Immature natural killer cell (primary cell): ENCODE measurements at regions not wholly inside any gene's neighbourhood (a gene's known extent, or its start where the extent isn't known, plus 50 kb on each side); places are given as distances from the start of the nearest gene placed in this dataset.
"Not testable (repeated sequence)": the region's sequence is repeated elsewhere in the genome, so short reads cannot be mapped to it uniquely, and the experiment has no call there.

Source experiments
- DNase-seq, 3 donors: peaks; one replicate each; pipeline ENCODE4 v3.0.0; 2022; ENCODE audit warnings: mixed read lengths in 1 of 3
- H3K27ac Mint-ChIP-seq, 6 donors: one replicate each; pipeline ENCODE4 v1.8.0; 2020; ENCODE audit warnings: mixed read lengths in 6 of 6, mild to moderate bottlenecking in 5 of 6, inconsistent platforms in 4 of 6, moderate library complexity in 3 of 6
- H3K27me3 Mint-ChIP-seq, 3 donors: one replicate each; pipeline ENCODE4 v1.8.0; 2020 to 2021; ENCODE audit warnings: low read depth in 3 of 3, mild to moderate bottlenecking in 3 of 3, mixed read lengths in 3 of 3, moderate library complexity in 3 of 3, inconsistent platforms in 1 of 3
- H3K36me3 Mint-ChIP-seq, 3 donors: one replicate each; pipeline ENCODE4 v1.8.0; 2020; ENCODE audit warnings: mixed read lengths in 3 of 3, inconsistent platforms in 2 of 3, mild to moderate bottlenecking in 2 of 3
- H3K4me1 Mint-ChIP-seq, 2 donors: one replicate each; pipeline ENCODE4 v1.8.0; 2020; ENCODE audit warnings: inconsistent platforms in 2 of 2, mild to moderate bottlenecking in 2 of 2, mixed read lengths in 2 of 2, moderate library complexity in 1 of 2
- H3K4me3 Mint-ChIP-seq, 5 donors: one replicate each; pipeline ENCODE4 v1.8.0; 2020; ENCODE audit warnings: mild to moderate bottlenecking in 5 of 5, mixed read lengths in 5 of 5, inconsistent platforms in 3 of 5, moderate library complexity in 3 of 5
- H3K9me3 Mint-ChIP-seq, 6 donors: one replicate each; pipeline ENCODE4 v1.8.0; 2020; ENCODE audit warnings: mild to moderate bottlenecking in 6 of 6, mixed read lengths in 6 of 6, inconsistent platforms in 4 of 6, moderate library complexity in 3 of 6

GRCh38 chr7:131849472-131849871 lies 293.0 kb upstream of the PODXL start:
- DNase-seq = no peak
- Mint-ChIP-seq H3K9me3 (no peaks in the 10 kb centered on the region), H3K27ac (no peak overlapping the region), H3K4me1 (no peaks in the 10 kb centered on the region), H3K4me3 (no peak overlapping the region), H3K36me3 (no peaks in the 10 kb centered on the region), H3K27me3 (peaks cover 4 to 9% (median 6%) of the 10 kb centered on the region in 3 donors)

- Mint-ChIP-seq H3K36me3 (no peaks in the 10 kb centered on the region), H3K27ac (no peak overlapping the region)
Measured at GRCh38 chr7:131848033-131848432, 291.6 kb upstream of the PODXL start.

GRCh38 chr7:131845573-131846314 lies 289.3 kb upstream of the PODXL start:
- no peaks in the 10 kb centered on the region for H3K9me3 Mint-ChIP-seq
- no peaks in the 10 kb centered on the region for H3K4me1 Mint-ChIP-seq
- no peak overlapping the region for H3K27ac Mint-ChIP-seq
- DNase-seq = no peak
- no peak overlapping the region for H3K4me3 Mint-ChIP-seq
- H3K27me3 Mint-ChIP-seq = peaks cover 7 to 12% (median 11%) of the 10 kb centered on the region in 3 donors
- H3K36me3 Mint-ChIP-seq = no peaks in the 10 kb centered on the region

More at GRCh38 chr7:131848033-131848432, 291.6 kb upstream of the PODXL start:
- Mint-ChIP-seq H3K9me3 (no peaks in the 10 kb centered on the region), H3K27me3 (peaks cover 7 to 13% (median 8%) of the 10 kb centered on the region in 3 donors), H3K4me3 (no peak overlapping the region), H3K4me1 (no peaks in the 10 kb centered on the region)
- DNase-seq = no peak

GRCh38 chr7:131844369-131844768 lies 287.9 kb upstream of the PODXL start:
- no peaks in the 10 kb centered on the region for H3K36me3 Mint-ChIP-seq
- H3K4me3 Mint-ChIP-seq = no peak overlapping the region
- no peak for DNase-seq
- H3K4me1 Mint-ChIP-seq = no peaks in the 10 kb centered on the region
- H3K27me3 Mint-ChIP-seq = peaks cover 7 to 11% (median 10%) of the 10 kb centered on the region in 3 donors
- H3K9me3 Mint-ChIP-seq = no peaks in the 10 kb centered on the region
- no peak overlapping the region for H3K27ac Mint-ChIP-seq

GRCh38 chr7:131843898-131844331 lies 287.5 kb upstream of the PODXL start:
- DNase-seq = no peak
- Mint-ChIP-seq H3K27me3 (peaks cover 7 to 11% (median 10%) of the 10 kb centered on the region in 3 donors), H3K36me3 (no peaks in the 10 kb centered on the region), H3K9me3 (no peaks in the 10 kb centered on the region), H3K4me1 (no peaks in the 10 kb centered on the region), H3K4me3 (no peak overlapping the region), H3K27ac (no peak overlapping the region)

- H3K4me3 Mint-ChIP-seq = no peak overlapping the region
- DNase-seq = no peak
- H3K27me3 Mint-ChIP-seq = peaks cover 5 to 8% (median 8%) of the 10 kb centered on the region in 3 donors
- H3K9me3 Mint-ChIP-seq = no peaks in the 10 kb centered on the region
- H3K36me3 Mint-ChIP-seq = no peaks in the 10 kb centered on the region
- H3K27ac Mint-ChIP-seq = no peak overlapping the region
- no peaks in the 10 kb centered on the region for H3K4me1 Mint-ChIP-seq
Measured at GRCh38 chr7:131839967-131840690, 283.7 kb upstream of the PODXL start.

- no peaks in the 10 kb centered on the region for H3K9me3 Mint-ChIP-seq
- H3K4me1 Mint-ChIP-seq = no peaks in the 10 kb centered on the region
- no peak overlapping the region for H3K4me3 Mint-ChIP-seq
- DNase-seq = no peak
- no peak overlapping the region for H3K27ac Mint-ChIP-seq
- H3K36me3 Mint-ChIP-seq = no peaks in the 10 kb centered on the region
- peaks cover 2 to 4% (median 3%) of the 10 kb centered on the region in 3 donors for H3K27me3 Mint-ChIP-seq
Measured at GRCh38 chr7:131836733-131837132, 280.3 kb upstream of the PODXL start.

GRCh38 chr7:131835141-131835540 lies 278.7 kb upstream of the PODXL start:
- DNase-seq = no peak
- Mint-ChIP-seq H3K36me3 (no peaks in the 10 kb centered on the region), H3K9me3 (no peaks in the 10 kb centered on the region), H3K27ac (no peak overlapping the region), H3K4me1 (no peaks in the 10 kb centered on the region), H3K4me3 (no peak overlapping the region), H3K27me3 (peaks cover 0 to 4% (median 2%) of the 10 kb centered on the region in 3 donors)

- no peak for DNase-seq
- H3K9me3 Mint-ChIP-seq = peaks cover 0 to 2% (median 0%) of the 10 kb centered on the region in 6 donors
- no peak overlapping the region for H3K4me3 Mint-ChIP-seq
- H3K4me1 Mint-ChIP-seq = no peaks in the 10 kb centered on the region
- no peak overlapping the region for H3K27ac Mint-ChIP-seq
- H3K27me3 Mint-ChIP-seq = peaks cover 2 to 3% (median 2%) of the 10 kb centered on the region in 3 donors
- H3K36me3 Mint-ChIP-seq = no peaks in the 10 kb centered on the region
Measured at GRCh38 chr7:131830681-131831080, 274.3 kb upstream of the PODXL start.

- H3K9me3 Mint-ChIP-seq = peaks cover 0 to 2% (median 0%) of the 10 kb centered on the region in 6 donors
- no peak overlapping the region for H3K4me3 Mint-ChIP-seq
- peaks cover 2 to 3% (median 2%) of the 10 kb centered on the region in 3 donors for H3K27me3 Mint-ChIP-seq
- no peaks in the 10 kb centered on the region for H3K36me3 Mint-ChIP-seq
- no peak for DNase-seq
- no peaks in the 10 kb centered on the region for H3K4me1 Mint-ChIP-seq
- H3K27ac Mint-ChIP-seq = no peak overlapping the region
Measured at GRCh38 chr7:131829947-131830558, 273.6 kb upstream of the PODXL start.

GRCh38 chr7:131827421-131827820 lies 271.0 kb upstream of the PODXL start:
- H3K4me3 Mint-ChIP-seq = no peak overlapping the region
- H3K27me3 Mint-ChIP-seq = peaks cover 2 to 4% (median 3%) of the 10 kb centered on the region in 3 donors
- H3K9me3 Mint-ChIP-seq = peaks cover 0 to 2% (median 0%) of the 10 kb centered on the region in 6 donors
- H3K27ac Mint-ChIP-seq = no peak overlapping the region
- DNase-seq = no peak
- no peaks in the 10 kb centered on the region for H3K36me3 Mint-ChIP-seq
- H3K4me1 Mint-ChIP-seq = no peaks in the 10 kb centered on the region

GRCh38 chr7:131826960-131827359 lies 270.5 kb upstream of the PODXL start:
- no peak for DNase-seq
- H3K27ac Mint-ChIP-seq = no peak overlapping the region
- H3K4me1 Mint-ChIP-seq = no peaks in the 10 kb centered on the region
- peaks cover 2 to 4% (median 3%) of the 10 kb centered on the region in 3 donors for H3K27me3 Mint-ChIP-seq
- H3K9me3 Mint-ChIP-seq = peaks cover 0 to 2% (median 0%) of the 10 kb centered on the region in 6 donors
- no peak overlapping the region for H3K4me3 Mint-ChIP-seq
- no peaks in the 10 kb centered on the region for H3K36me3 Mint-ChIP-seq

GRCh38 chr7:131823961-131824440 lies 267.6 kb upstream of the PODXL start:
- H3K4me3 Mint-ChIP-seq, H3K27me3 Mint-ChIP-seq, H3K9me3 Mint-ChIP-seq, H3K36me3 Mint-ChIP-seq, DNase-seq, H3K27ac Mint-ChIP-seq, H3K4me1 Mint-ChIP-seq: not testable (repeated sequence)

- Mint-ChIP-seq H3K4me1 (no peaks in the 10 kb centered on the region), H3K9me3 (peaks cover 0 to 3% (median 0%) of the 10 kb centered on the region in 6 donors), H3K36me3 (no peaks in the 10 kb centered on the region), H3K27me3 (peaks cover 3 to 10% (median 7%) of the 10 kb centered on the region in 3 donors), H3K4me3 (no peak overlapping the region), H3K27ac (no peak overlapping the region)
- no peak for DNase-seq
Measured at GRCh38 chr7:131819891-131820290, 263.5 kb upstream of the PODXL start.
